GM19468 (cell line): ENCODE measurements at regions not wholly inside any gene's neighbourhood (a gene's known extent, or its start where the extent isn't known, plus 50 kb on each side); places are given as distances from the start of the nearest gene placed in this dataset.
"Not testable (repeated sequence)": the region's sequence is repeated elsewhere in the genome, so short reads cannot be mapped to it uniquely, and the experiment has no call there.

Experiments
- ATAC-seq: cut with Tn5 transposase; IDR thresholded peaks from one replicate; pipeline ENCODE4 v1.9.1; 2021; ENCODE audit warnings: mild to moderate bottlenecking, moderate library complexity, moderate number of reproducible peaks; ENCODE audit not compliant: unreplicated experiment; ENCODE audit errors: extremely low read depth

DNA sequence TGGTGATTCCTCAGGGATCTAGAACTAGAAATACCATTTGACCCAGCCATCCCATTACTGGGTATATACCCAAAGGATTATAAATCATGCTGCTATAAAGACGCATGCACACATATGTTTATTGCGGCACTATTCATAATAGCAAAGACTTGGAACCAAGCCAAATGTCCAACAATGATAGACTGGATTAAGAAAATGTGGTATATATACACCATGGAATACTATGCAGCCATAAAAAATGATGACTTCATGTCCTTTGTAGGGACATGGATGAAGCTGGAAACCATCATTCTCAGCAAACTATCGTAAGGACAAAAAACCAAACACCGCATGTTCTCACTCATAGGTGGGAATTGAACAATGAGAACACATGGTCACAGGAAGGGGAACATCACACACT, 67.9 kb upstream of the ZEB1 start:
- not testable (repeated sequence) for ATAC-seq

DNA sequence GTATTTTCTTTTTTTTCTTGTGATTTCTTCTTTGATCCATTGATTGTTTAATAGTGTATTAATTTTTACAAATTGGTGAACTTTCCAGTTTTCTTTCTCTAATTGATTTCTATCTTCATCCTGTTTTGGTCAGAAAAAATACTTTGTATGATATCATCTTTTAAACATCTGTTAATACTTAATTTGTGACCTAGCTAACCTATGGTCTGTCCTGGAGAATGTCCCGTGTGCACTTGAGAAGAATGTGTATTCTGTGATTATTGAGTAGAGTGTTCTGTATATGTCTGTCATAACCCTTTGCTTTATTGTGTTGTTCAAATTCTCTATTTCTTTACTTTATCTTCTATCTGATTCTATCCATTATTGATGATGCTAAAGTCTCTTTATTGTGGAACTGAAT, 65.8 kb upstream of the ZEB1 start:
- ATAC-seq, result no peak

DNA sequence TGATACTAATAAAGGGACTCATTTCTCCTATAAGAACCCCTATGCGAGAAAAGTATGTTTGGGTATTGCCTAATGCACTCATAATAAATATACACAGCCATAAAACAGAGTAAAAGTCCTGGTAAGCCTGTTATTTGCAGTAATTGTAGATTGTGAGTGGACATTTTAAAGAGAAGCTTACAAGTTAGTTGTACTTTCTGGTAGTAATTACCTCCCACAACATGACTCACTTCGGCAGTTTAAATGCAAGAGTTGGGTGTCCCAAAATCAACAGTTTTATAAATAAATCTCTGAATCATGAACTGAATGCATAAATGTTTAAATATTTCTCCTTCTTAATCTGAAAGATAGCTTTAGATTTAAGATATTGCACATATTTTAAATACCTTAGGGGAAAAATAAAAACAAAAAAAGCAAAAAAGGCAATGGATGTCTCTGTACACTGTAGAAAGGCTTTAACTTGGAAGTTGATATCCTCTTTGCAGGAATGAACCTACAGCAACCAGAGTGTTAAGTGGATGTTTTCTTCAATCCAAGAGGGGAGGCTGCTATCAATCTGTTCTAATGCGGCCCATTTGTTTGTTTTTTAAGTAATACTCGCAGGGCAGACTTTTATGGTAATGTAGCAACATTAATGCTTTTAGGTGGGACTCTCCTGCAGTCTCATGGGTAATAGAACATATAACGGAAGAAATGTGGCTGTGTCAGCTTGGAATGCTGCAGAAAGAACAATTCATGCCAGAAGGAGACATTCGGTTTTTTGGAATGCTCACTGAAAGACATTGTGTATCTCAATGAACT, 57.3 kb upstream of the ZEB1 start:
- no peak for ATAC-seq

DNA sequence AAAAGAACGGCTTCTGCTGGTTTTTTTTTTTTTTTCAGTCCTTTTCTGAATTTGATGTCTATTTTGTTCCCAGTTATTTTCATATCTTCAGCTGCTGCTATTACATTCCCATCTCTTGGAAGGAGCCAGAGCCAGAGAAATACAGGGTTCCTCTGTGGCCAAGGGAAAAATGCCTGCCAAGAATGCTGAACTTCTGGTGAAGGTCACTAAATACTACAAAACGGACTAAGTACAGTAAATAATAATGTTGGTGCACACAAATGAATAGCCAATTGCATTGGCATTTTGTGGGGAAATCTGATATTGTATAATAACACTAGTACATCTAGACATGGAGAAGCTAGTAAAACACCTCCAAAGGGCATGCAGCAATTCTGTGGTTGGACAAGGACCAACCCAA, 56.3 kb upstream of the ZEB1 start:
- no peak for ATAC-seq

DNA sequence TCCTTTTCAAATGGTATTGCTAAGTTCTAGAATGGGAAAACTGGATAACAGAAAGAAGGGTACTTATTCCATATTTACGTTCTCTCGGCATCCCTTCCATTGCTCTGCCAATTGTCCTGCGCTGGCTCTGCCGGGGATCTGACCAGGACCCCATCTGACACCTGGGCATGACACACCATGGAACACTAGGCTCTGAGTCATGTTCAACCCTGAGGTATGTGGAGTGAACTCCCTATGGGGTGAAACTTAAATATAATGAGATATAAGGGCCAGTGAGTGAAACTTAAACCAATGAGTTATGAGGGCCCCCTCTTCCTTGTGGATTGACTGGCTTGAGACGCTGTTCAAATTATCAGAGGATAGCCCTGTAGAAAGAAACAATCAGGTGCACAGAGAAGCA, 55.1 kb upstream of the ZEB1 start:
- ATAC-seq, result no peak

DNA sequence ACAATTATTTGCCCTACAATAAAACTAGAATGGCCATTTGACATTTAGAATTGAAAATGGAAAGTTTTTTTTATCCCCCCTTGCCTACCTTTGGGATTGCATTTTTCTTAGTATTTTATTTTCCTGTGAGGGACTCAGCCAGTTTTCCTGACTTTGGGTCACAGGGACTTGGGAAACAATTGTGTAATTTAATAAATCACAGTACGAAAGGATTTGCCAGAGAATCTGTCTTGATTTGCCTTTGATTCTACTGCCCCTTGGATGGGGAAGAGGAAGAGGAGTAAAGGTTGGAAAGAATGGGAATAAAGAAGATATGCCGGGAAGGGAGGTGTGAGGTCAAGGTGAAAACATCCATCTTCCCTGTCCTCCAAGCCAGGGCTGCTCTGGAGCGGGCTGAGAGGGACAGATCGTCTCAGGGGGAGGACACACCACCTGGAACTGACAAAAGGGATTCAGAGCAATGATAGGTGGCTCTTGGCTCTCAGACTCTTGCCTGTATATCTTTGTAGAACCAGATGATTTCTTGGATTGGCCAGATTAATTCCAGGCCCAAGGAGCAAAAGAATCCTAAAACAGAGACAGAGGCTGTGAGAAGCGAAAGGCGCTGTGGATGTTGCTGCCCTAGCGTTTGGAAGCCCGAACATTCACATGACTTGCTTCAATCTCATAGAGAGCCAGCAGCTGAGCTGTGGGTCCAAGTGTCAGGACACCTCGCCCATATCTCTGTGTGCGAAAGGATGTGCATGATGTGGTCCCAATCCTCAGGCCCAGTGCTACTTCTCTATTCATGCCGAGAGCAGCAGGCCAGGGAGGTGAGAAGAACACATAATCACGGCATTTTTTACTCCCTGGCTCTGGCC, 50.3 kb upstream of the ZEB1 start:
- ATAC-seq, result no peak
